ENCODE measurements at regions not wholly inside any gene's neighbourhood (a gene's known extent, or its start where the extent isn't known, plus 50 kb on each side); places are given as distances from the start of the nearest gene placed in this dataset.
A peak's percentile ranks its signal among the peaks of the same experiment; 100 is the strongest.

- Histone ChIP-seq H3K23ac (ENCODE audit: low read depth, low read length) (no peak overlapping the region), H3K4me2 (ENCODE audit: low read depth, low read length) (no peak overlapping the region), H4K91ac (ENCODE audit: insufficient read depth, low read depth, low read length) (no peak overlapping the region), H2BK120ac (ENCODE audit: low read depth, low read length) (peak overlapping the region; percentile 10; the same call in 1 of the 2 replicates), H3K4me1 (ENCODE audit: control insufficient read depth, insufficient read depth, low read length) (peaks cover 4% of the 10 kb centered on the region; the same call in 1 of the 2 replicates), H2BK15ac (ENCODE audit: low read depth, low read length) (no peak overlapping the region; the same call in 2 of the 3 replicates), H3K36me3 (ENCODE audit: control insufficient read depth, insufficient read depth, low read length) (no peaks in the 10 kb centered on the region), H3K4me3 (ENCODE audit: insufficient read depth, low read depth, low read length) (no peak overlapping the region), H2BK5ac (ENCODE audit: low read depth, low read length, poor library complexity, severe bottlenecking) (no peak overlapping the region), H3K18ac (ENCODE audit: low read depth, low read length) (peak overlapping the region; percentile 81), H3K27ac (ENCODE audit: insufficient read depth, low read length) (no peak overlapping the region), H4K8ac (ENCODE audit: low read depth in 2 of 2, low read length in 2 of 2) (no peak overlapping the region), H3K79me1 (ENCODE audit: low read depth in 1 of 2, low read length in 2 of 2) (no peaks in the 10 kb centered on the region), H2AK9ac (replicated peaks; ENCODE audit: low read depth, low read length, poor library complexity) (no peak overlapping the region), H3K56ac (ENCODE audit: extremely low read depth, insufficient read depth, low read length) (no peak overlapping the region), H2AK5ac (ENCODE audit: low read depth, low read length) (no peak overlapping the region), H3K4ac (ENCODE audit: low read depth, low read length) (no peak overlapping the region; the same call in 1 of the 2 replicates), H3K9me3 (ENCODE audit: control insufficient read depth, insufficient read depth, low read length) (no peaks in the 10 kb centered on the region), H2AFZ (replicated peaks; ENCODE audit: low read length, poor library complexity) (no peak overlapping the region), H3K14ac (replicated peaks; ENCODE audit: low read depth, low read length) (no peak overlapping the region), H4K5ac (ENCODE audit: low read depth, low read length) (no peak overlapping the region; the same call in 1 of the 2 replicates), H4K20me1 (ENCODE audit: insufficient read depth, low read length) (no peaks in the 10 kb centered on the region), H3K9me1 (ENCODE audit: insufficient read depth, low read length) (no peaks in the 10 kb centered on the region), H3K9ac (ENCODE audit: low read depth, low read length) (no peak overlapping the region), H2BK20ac (ENCODE audit: low read depth, low read length) (peak overlapping the region; percentile 81; the same call in 1 of the 2 replicates), H3K27me3 (ENCODE audit: control insufficient read depth, insufficient read depth, low read length) (no peaks in the 10 kb centered on the region)
- no TSS peak for BruUV-seq (replicated peaks)
- ATAC-seq (ENCODE audit: low read depth) (peak; percentile 66; the same call in 1 of the 2 replicates), DNase-seq (peak; percentile 16)
- intact Hi-C loops (cut with micrococcal nuclease) (no loop called here), dilution Hi-C loops (cut with HindIII; ENCODE audit: low sequenced_read_pairs, unreplicated experiment) (no loop called here), in situ Hi-C loops (cut with MboI; ENCODE audit: low sequenced_read_pairs) (no loop called here)
- no peak for TF ChIP-seq MXI1 (IDR thresholded peaks at IDR 0.05; ENCODE audit: borderline replicate concordance, low read depth, low read length)
- no peak for TF ChIP-seq MAZ (IDR thresholded peaks at IDR 0.05; ENCODE audit: borderline replicate concordance, low read depth, low read length)
- TF ChIP-seq SMC3 (IDR thresholded peaks at IDR 0.05; ENCODE audit: low read depth, low read length): no peak
- no peak for TF ChIP-seq USF2 (IDR thresholded peaks at IDR 0.05; ENCODE audit: low read depth, low read length)
- no peak for TF ChIP-seq ELK1 (IDR thresholded peaks at IDR 0.05; ENCODE audit: borderline replicate concordance, low read depth, low read length)
- TF ChIP-seq CEBPB (IDR thresholded peaks at IDR 0.05; ENCODE audit: low read depth, low read length): peak; percentile 24; the same call in 1 of the 2 replicates
- no peak for TF ChIP-seq MAFK (IDR thresholded peaks at IDR 0.05; ENCODE audit: low read depth, low read length)
- no CpG with 5 or more reads among the region's 2 CpGs for WGBS, 2 experiments (ENCODE audit: extremely low coverage in 2 of 2, insufficient read length in 1 of 2)
- ChIA-PET CTCF (interaction anchor here (0.5 kb wide), 1 partner anchor 88 kb away, joined by 3 read pairs; no protein-coding TSS in a partner anchor), POLR2A (ENCODE audit: unreplicated experiment) (no interaction called here)
These were observed 203.3 kb upstream of the KRR1 start for GRCh38 chr12:75714462-75715322.
